SU-DHL-6 (cell line): ENCODE measurements at regions not wholly inside any gene's neighbourhood (a gene's known extent, or its start where the extent isn't known, plus 50 kb on each side); places are given as distances from the start of the nearest gene placed in this dataset.

Source experiments
- H2AFZ ChIP-seq: fragments of 200-600 bp; sonication (generic); 2 replicates; pipeline ENCODE4 v1.6.1; 2014; ENCODE audit warnings: low read depth, mild to moderate bottlenecking, moderate library complexity, mixed read lengths, antibody characterized with exemption, low read length; ENCODE audit not compliant: severe bottlenecking
- H3F3A ChIP-seq: fragments of 200-600 bp; shearing (Covaris generic); 2 replicates; pipeline ENCODE4 v1.6.0; 2016; ENCODE audit warnings: antibody characterized with exemption, mild to moderate bottlenecking; ENCODE audit not compliant: insufficient read depth
- H3K27ac ChIP-seq: fragments of 200-600 bp; sonication (generic); 2 replicates; pipeline ENCODE4 v1.5.1; 2016; ENCODE audit warnings: low read depth, mild to moderate bottlenecking, low read length, moderate library complexity, mixed read lengths
- H3K27me3 ChIP-seq: fragments of 200-600 bp; sonication (generic), shearing (Covaris generic); 2 replicates; pipeline ENCODE4 v1.6.0; 2014; ENCODE audit warnings: mild to moderate bottlenecking, low read length
- H3K36me3 ChIP-seq: fragments of 200-600 bp; sonication (generic); 2 replicates; pipeline ENCODE4 v1.6.1; 2014; ENCODE audit warnings: mild to moderate bottlenecking, low read length, mixed read lengths
- H3K4me2 ChIP-seq: fragments of 300-600, 200-600 bp; shearing (Covaris generic), sonication (generic); 2 replicates; pipeline ENCODE4 v1.6.0; 2014; ENCODE audit warnings: low read length, low read depth, mild to moderate bottlenecking; ENCODE audit not compliant: poor library complexity, severe bottlenecking
- H3K4me3 ChIP-seq: fragments of 200-600 bp; sonication (generic); 2 replicates; pipeline ENCODE4 v1.5.1; 2014; ENCODE audit warnings: antibody characterized with exemption, low read length, mild to moderate bottlenecking, mixed read lengths; ENCODE audit not compliant: insufficient read depth, poor library complexity, severe bottlenecking
- H3K79me2 ChIP-seq: fragments of 200-600 bp; sonication (generic); 2 replicates; pipeline ENCODE4 v1.6.1; 2014; ENCODE audit warnings: mild to moderate bottlenecking, low read length, moderate library complexity; ENCODE audit not compliant: insufficient read depth
- H3K9ac ChIP-seq: fragments of 200-600 bp; sonication (generic); 2 replicates; pipeline ENCODE4 v1.7.0; 2014; ENCODE audit warnings: mild to moderate bottlenecking, low read length
- H3K9me2 ChIP-seq: fragments of 200-600 bp; sonication (generic); replicated peaks from 2 replicates; pipeline ENCODE4 v1.6.1; 2014; ENCODE audit warnings: low read length; ENCODE audit not compliant: insufficient read depth
- H3K9me3 ChIP-seq: fragments of 200-600 bp; sonication (generic); 2 replicates; pipeline ENCODE4 v1.6.1; 2014; ENCODE audit warnings: low read length, mixed read lengths; ENCODE audit not compliant: insufficient read depth
- H4K20me1 ChIP-seq: fragments of 200-600 bp; sonication (generic); 2 replicates; pipeline ENCODE4 v1.6.1; 2014; ENCODE audit warnings: low read depth, mild to moderate bottlenecking, antibody characterized with exemption, low read length, moderate library complexity, mixed read lengths
- CTCF ChIP-seq: fragments of 200-600 bp; sonication (generic); IDR thresholded peaks from one replicate; pipeline ENCODE4 v1.5.1; 2017; ENCODE audit warnings: antibody characterized with exemption, mild to moderate bottlenecking, low read length, moderate library complexity; ENCODE audit not compliant: insufficient read depth, poor library complexity, severe bottlenecking
- EZH2phosphoT487 ChIP-seq: fragments of 200-600 bp; sonication (generic), shearing (Covaris generic); conservative IDR thresholded peaks from 2 replicates; pipeline ENCODE4 v1.6.1; 2018; ENCODE audit warnings: mild to moderate bottlenecking, antibody characterized with exemption, low read length, moderate library complexity, mixed read lengths

- Histone ChIP-seq H2AFZ (no peak overlapping the region), H3K9me2 (no peaks in the 10 kb centered on the region), H3K9me3 (no peaks in the 10 kb centered on the region), H3K27ac (no peak overlapping the region), H3K9ac (no peak overlapping the region), H3K27me3 (no peaks in the 10 kb centered on the region), H3K4me3 (no peak overlapping the region), H3K36me3 (no peaks in the 10 kb centered on the region), H4K20me1 (no peaks in the 10 kb centered on the region), H3K79me2 (no peaks in the 10 kb centered on the region), H3K4me2 (no peak overlapping the region), H3F3A (no peaks in the 10 kb centered on the region)
- TF ChIP-seq EZH2phosphoT487 (no peak), CTCF (no peak)
These were observed 592.6 kb upstream of the CDH6 start for GRCh38 chr5:30600892-30601291.

GRCh38 chr5:30596495-30597064, 596.9 kb upstream of the CDH6 start:
- no peaks in the 10 kb centered on the region for H3K36me3 ChIP-seq
- no peak overlapping the region for H2AFZ ChIP-seq
- H3F3A ChIP-seq, result no peaks in the 10 kb centered on the region
- H3K9me2 ChIP-seq, result no peaks in the 10 kb centered on the region
- H3K9me3 ChIP-seq, result peaks cover 5% of the 10 kb centered on the region; the same call in 1 of the 2 replicates
- no peaks in the 10 kb centered on the region for H3K79me2 ChIP-seq
- H4K20me1 ChIP-seq, result no peaks in the 10 kb centered on the region
- H3K4me3 ChIP-seq, result no peak overlapping the region
- no peaks in the 10 kb centered on the region for H3K27me3 ChIP-seq
- H3K27ac ChIP-seq, result no peak overlapping the region
- H3K9ac ChIP-seq, result no peak overlapping the region
- no peak overlapping the region for H3K4me2 ChIP-seq
- TF ChIP-seq EZH2phosphoT487, result no peak
- no peak for TF ChIP-seq CTCF

DNA sequence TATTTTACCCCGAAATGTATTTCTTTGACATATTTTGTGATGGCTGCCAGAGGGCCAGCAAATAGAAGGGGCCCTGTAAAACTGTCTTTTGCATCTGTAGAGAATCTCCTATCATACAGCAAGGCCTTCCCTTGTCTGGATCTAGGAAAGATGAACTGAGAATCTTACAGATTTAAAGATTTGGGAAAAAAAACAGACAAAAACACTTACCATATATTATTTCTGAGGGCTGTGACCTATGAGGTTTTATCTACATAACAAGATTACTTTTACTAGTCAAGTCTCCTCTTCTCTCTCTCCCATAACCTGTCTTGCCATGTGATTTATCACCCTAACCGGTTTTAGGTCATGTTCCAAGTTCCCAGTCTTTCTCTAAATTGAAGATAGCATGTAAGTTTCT, 599.2 kb upstream of the CDH6 start:
- H3K27me3 ChIP-seq, result no peaks in the 10 kb centered on the region
- no peaks in the 10 kb centered on the region for H4K20me1 ChIP-seq
- H3F3A ChIP-seq, result no peaks in the 10 kb centered on the region
- H3K4me2 ChIP-seq, result no peak overlapping the region
- H3K36me3 ChIP-seq, result no peaks in the 10 kb centered on the region
- H3K9ac ChIP-seq, result no peak overlapping the region
- no peak overlapping the region for H3K27ac ChIP-seq
- H3K9me2 ChIP-seq, result no peaks in the 10 kb centered on the region
- TF ChIP-seq EZH2phosphoT487, result no peak
- no peak overlapping the region for H2AFZ ChIP-seq
- no peaks in the 10 kb centered on the region for H3K79me2 ChIP-seq
- peaks cover 5% of the 10 kb centered on the region; the same call in 1 of the 2 replicates for H3K9me3 ChIP-seq
- no peak overlapping the region for H3K4me3 ChIP-seq

DNA sequence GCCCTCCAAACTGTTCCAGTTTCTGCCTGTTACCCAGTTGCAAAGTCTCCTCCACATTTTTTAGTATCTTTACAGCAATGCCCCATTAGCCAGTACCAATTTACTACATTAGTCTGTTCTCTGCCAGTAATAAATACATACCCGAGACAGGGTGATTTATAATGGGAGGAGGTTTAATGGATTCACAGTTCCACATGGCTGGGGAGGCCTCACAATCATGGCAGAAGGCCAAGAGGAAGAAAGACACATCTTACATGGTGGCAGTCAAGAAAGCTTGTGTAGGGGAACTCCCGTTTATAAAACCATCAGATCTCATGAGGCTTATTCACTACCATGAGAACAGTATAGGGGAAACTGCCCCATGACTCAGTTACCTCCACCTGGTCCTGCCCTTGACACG, 600.7 kb upstream of the CDH6 start:
- Histone ChIP-seq H3K9ac (no peak overlapping the region), H3F3A (no peaks in the 10 kb centered on the region), H3K27ac (no peak overlapping the region), H3K4me3 (no peak overlapping the region), H2AFZ (no peak overlapping the region), H3K4me2 (no peak overlapping the region), H3K9me3 (peaks cover 5% of the 10 kb centered on the region; the same call in 1 of the 2 replicates), H3K27me3 (no peaks in the 10 kb centered on the region), H3K79me2 (no peaks in the 10 kb centered on the region), H4K20me1 (no peaks in the 10 kb centered on the region), H3K9me2 (no peaks in the 10 kb centered on the region), H3K36me3 (no peaks in the 10 kb centered on the region)
- no peak for TF ChIP-seq EZH2phosphoT487
- TF ChIP-seq CTCF, result no peak
